LNCaP clone FGC (cell line): ENCODE measurements at regions not wholly inside any gene's neighbourhood (a gene's known extent, or its start where the extent isn't known, plus 50 kb on each side); places are given as distances from the start of the nearest gene placed in this dataset.

ENCODE experiments used
- DNase-seq: peaks from one replicate; pipeline ENCODE4 v3.0.0-alpha.2; 2011; ENCODE audit warnings: low read depth
- H3K4me3 ChIP-seq: 2 replicates; pipeline ENCODE4 v1.5.1; 2011; ENCODE audit warnings: mild to moderate bottlenecking, low read depth, low read length, control low read depth
- CTCF ChIP-seq: IDR thresholded peaks from 2 replicates; pipeline ENCODE4 v1.5.1; 2012; ENCODE audit warnings: mild to moderate bottlenecking; ENCODE audit not compliant: control insufficient read depth, insufficient read depth; ENCODE audit errors: extremely low read depth

GRCh38 chr14:42335918-42336317, 729.2 kb downstream of the LRFN5 start:
- no peak for TF ChIP-seq CTCF
- no peak overlapping the region for H3K4me3 ChIP-seq
- no peak for DNase-seq

- no peak for DNase-seq
- H3K4me3 ChIP-seq = no peak overlapping the region
Observed at GRCh38 chr14:42334931-42335330, 728.3 kb downstream of the LRFN5 start.

GRCh38 chr14:42323426-42323825, 716.8 kb downstream of the LRFN5 start:
- TF ChIP-seq CTCF = no peak

More at GRCh38 chr14:42334931-42335330, 728.3 kb downstream of the LRFN5 start:
- no peak for TF ChIP-seq CTCF

GRCh38 chr14:42322531-42323284, 716.0 kb downstream of the LRFN5 start:
- no peak overlapping the region for H3K4me3 ChIP-seq
- no peak for TF ChIP-seq CTCF
- DNase-seq = no peak

More at GRCh38 chr14:42323426-42323825, 716.8 kb downstream of the LRFN5 start:
- no peak overlapping the region for H3K4me3 ChIP-seq
- no peak for DNase-seq

- no peak for DNase-seq
- TF ChIP-seq CTCF = no peak
- H3K4me3 ChIP-seq = no peak overlapping the region
Observed at GRCh38 chr14:42319996-42320395, 713.3 kb downstream of the LRFN5 start.

- H3K4me3 ChIP-seq = no peak overlapping the region
- no peak for DNase-seq
- TF ChIP-seq CTCF = no peak
Observed at GRCh38 chr14:42316693-42317092, 710.0 kb downstream of the LRFN5 start.

GRCh38 chr14:42311876-42312275, 705.2 kb downstream of the LRFN5 start:
- no peak for DNase-seq
- no peak overlapping the region for H3K4me3 ChIP-seq
- no peak for TF ChIP-seq CTCF
